HAP-1 (cell line): ENCODE measurements at regions not wholly inside any gene's neighbourhood (a gene's known extent, or its start where the extent isn't known, plus 50 kb on each side); places are given as distances from the start of the nearest gene placed in this dataset.

Source experiments
- DNase-seq, 2 experiments: peaks; one replicate each; pipeline ENCODE4 v3.0.0-alpha.2; 2016 to 2020; ENCODE audit warnings: low spot score in 2 of 2
- H3K27me3 ChIP-seq: fragments of 250-450 bp; sonication (Bioruptor Pico); 2 replicates; pipeline ENCODE4 v1.5.1; 2020; ENCODE audit warnings: low read depth, mild to moderate bottlenecking, moderate library complexity
- H3K36me3 ChIP-seq: fragments of 250-450 bp; sonication (Bioruptor Pico); replicated peaks from 2 replicates; pipeline ENCODE4 v1.5.1; 2020; ENCODE audit warnings: mild to moderate bottlenecking
- H3K4me1 ChIP-seq: fragments of 250-450 bp; sonication (Bioruptor Pico); 2 replicates; pipeline ENCODE4 v1.5.1; 2020; ENCODE audit warnings: mild to moderate bottlenecking
- H3K4me3 ChIP-seq: fragments of 250-450 bp; sonication (Bioruptor Pico); 2 replicates; pipeline ENCODE4 v1.5.1; 2020; ENCODE audit warnings: mild to moderate bottlenecking, moderate library complexity
- H3K9me3 ChIP-seq: fragments of 250-450 bp; sonication (Bioruptor Pico); 2 replicates; pipeline ENCODE4 v1.5.1; 2020; ENCODE audit warnings: mild to moderate bottlenecking, moderate library complexity
- in situ Hi-C: fragments of 300-500 bp; cut with MboI; formaldehyde crosslinking; loops from 3 replicates; pipeline ENCODE4 v1.14.3; 2020; ENCODE audit warnings: low sequenced_read_pairs, inconsistent platforms, mixed read lengths

DNA sequence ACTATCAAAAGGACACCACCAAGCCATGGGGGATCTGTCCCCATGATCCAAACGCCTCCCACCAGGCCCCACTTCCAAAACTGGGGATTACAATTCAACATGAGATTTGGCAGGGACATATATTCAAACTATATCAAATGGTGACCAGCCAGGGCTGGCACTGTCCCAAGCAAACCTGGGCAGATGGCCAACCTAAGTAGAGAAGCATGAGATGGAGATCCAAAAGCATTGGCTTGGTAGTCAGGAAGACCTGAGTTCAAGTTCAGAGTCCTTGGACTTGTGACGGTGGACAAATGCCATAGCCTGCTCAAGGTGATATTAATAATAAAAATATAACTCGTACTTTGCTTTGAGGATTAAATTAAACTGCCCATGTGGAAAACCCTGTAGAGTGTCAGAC lies 79.2 kb upstream of the HS3ST1 start:
- Histone ChIP-seq H3K4me1 (no peaks in the 10 kb centered on the region), H3K36me3 (no peaks in the 10 kb centered on the region), H3K4me3 (no peak overlapping the region), H3K9me3 (no peaks in the 10 kb centered on the region), H3K27me3 (no peaks in the 10 kb centered on the region)
- no peak for DNase-seq
- in situ Hi-C loops: no loop called here

DNA sequence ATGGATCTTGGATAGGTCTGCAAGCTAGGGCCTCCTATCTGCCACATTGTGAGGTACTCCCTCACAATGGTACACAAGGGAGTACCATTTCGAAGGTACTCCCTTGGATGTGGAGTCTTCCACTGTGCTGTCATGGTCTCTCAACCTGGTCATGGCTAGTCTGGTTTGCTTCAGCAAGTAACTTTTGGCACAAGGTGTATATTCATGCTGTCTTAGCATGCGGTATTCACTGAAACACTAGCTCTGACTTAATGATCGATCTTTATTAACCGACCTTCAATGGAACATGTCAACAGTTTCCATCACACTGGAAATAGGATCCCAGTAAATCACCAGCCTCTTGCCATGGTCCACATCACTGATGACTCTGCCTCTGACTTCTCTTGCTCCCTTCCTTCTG lies 77.5 kb upstream of the HS3ST1 start:
- no peak for DNase-seq
- Histone ChIP-seq H3K27me3 (no peaks in the 10 kb centered on the region), H3K4me1 (no peaks in the 10 kb centered on the region), H3K9me3 (no peaks in the 10 kb centered on the region; the same call in 1 of the 2 replicates), H3K4me3 (no peak overlapping the region), H3K36me3 (no peaks in the 10 kb centered on the region)
- in situ Hi-C loops: no loop called here

DNA sequence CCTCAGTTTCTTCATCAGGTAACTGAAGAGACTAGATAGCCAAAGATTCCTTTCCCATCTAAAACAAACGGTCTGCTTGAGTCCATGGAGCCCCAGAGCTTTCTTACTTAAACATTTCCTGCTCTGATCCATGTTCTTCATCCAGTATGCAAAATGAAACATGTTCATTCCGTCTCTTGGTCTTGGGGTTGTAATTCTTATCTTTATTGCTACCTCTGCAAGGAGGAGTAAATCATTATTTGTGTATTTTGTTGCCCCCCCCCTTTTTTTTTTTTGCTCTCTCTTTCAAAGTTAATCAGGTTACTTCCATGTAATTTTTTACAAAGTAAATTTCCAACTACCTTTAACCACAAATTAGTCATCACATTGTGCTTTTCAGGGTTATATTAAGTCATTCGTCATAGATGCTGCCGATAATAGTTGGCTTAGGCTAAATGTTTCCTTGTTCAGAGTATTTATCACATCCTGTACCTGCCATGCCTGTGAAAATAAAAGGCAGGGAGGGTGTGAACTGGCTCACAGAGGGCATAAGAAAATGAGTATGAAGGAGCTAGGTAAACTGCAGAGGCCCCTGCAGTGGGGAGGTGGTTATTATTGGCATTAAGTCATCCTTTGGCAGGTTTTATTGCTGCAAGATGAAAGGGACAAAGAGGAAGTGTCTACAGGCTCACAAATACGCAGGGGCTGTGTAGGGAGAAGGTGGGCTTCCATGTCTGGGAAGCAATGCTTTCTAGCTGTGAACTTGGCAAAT lies 76.7 kb upstream of the HS3ST1 start:
- H3K36me3 ChIP-seq: no peaks in the 10 kb centered on the region
- H3K4me1 ChIP-seq: no peaks in the 10 kb centered on the region
- DNase-seq: no peak
- in situ Hi-C loops: no loop called here
- no peaks in the 10 kb centered on the region; the same call in 1 of the 2 replicates for H3K9me3 ChIP-seq
- no peaks in the 10 kb centered on the region for H3K27me3 ChIP-seq
- H3K4me3 ChIP-seq: no peak overlapping the region

DNA sequence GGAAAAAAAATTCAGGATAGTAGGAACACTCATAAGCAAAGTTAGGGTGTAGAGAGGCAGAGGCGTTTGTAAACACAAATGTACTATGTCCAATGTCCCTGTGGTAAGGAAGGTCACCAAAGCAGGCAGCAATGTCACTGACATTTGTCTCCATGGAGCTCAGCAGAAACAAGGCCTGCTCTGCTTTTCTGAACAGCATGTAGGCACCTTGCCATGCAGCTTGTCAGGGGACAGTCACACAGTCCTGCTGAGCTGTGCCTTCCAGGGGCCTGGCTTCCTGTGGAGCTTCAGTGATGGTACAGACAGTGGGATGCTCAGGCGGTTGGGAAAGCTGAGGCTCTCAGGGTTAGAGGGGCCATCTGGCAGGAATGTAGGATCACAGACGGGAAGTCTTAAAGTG lies 74.5 kb upstream of the HS3ST1 start:
- in situ Hi-C loops: no loop called here
- Histone ChIP-seq H3K27me3 (no peaks in the 10 kb centered on the region), H3K4me3 (no peak overlapping the region), H3K4me1 (no peaks in the 10 kb centered on the region), H3K36me3 (no peaks in the 10 kb centered on the region), H3K9me3 (no peaks in the 10 kb centered on the region; the same call in 1 of the 2 replicates)
- DNase-seq: no peak

DNA sequence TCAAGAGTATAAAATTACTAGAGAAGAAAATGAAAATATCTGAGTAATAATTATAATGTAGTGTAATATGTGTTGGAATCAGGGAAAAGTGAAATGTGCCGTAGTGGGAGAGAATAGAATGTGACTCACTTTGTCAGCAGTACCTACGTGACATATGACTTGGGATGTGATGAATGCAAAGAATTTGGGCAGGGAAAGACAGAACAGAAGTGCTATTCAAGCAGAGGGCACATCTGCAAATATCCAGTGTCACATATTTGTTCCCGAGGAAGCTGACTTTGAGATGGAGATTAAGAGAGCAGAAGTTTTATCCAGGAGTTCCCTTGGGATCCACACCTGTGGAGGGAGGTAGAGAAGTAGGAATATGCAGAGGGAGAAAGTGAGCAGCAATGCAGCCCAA lies 69.3 kb upstream of the HS3ST1 start:
- no peak for DNase-seq
- no peak overlapping the region for H3K4me3 ChIP-seq
- no peaks in the 10 kb centered on the region for H3K27me3 ChIP-seq
- no peaks in the 10 kb centered on the region; the same call in 1 of the 2 replicates for H3K9me3 ChIP-seq
- no peaks in the 10 kb centered on the region for H3K36me3 ChIP-seq
- H3K4me1 ChIP-seq: no peaks in the 10 kb centered on the region
- in situ Hi-C loops: no loop called here

DNA sequence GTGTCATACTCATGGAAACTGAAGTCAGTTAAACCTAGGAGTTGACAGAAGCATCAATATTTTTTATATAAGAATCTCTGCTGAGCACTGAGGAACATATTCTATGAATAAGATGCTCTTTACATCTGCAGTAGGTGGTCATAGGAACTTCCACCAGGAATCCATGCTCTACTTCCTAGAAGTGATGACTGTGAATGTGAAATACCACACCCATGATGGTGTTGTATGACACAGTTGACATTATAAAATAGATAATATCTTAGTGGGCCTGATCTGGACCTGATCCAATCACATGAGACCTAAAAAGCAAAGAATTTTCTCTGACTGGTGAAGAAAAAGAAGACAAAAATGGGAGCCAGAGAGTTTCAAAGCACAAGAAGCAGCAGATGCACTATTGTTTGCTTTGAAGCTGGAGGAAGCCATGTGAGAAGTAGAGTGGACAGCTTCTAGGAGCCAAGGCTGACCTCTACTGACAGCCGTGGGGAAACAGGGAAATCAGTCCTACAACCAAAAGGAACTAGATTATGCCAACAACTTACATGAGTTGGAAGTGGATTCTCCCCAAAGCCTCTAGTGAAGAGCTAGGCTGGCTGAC lies 68.6 kb upstream of the HS3ST1 start:
- Histone ChIP-seq H3K4me3 (no peak overlapping the region), H3K4me1 (no peaks in the 10 kb centered on the region), H3K27me3 (no peaks in the 10 kb centered on the region), H3K36me3 (no peaks in the 10 kb centered on the region), H3K9me3 (no peaks in the 10 kb centered on the region; the same call in 1 of the 2 replicates)
- in situ Hi-C loops: no loop called here
- no peak for DNase-seq

DNA sequence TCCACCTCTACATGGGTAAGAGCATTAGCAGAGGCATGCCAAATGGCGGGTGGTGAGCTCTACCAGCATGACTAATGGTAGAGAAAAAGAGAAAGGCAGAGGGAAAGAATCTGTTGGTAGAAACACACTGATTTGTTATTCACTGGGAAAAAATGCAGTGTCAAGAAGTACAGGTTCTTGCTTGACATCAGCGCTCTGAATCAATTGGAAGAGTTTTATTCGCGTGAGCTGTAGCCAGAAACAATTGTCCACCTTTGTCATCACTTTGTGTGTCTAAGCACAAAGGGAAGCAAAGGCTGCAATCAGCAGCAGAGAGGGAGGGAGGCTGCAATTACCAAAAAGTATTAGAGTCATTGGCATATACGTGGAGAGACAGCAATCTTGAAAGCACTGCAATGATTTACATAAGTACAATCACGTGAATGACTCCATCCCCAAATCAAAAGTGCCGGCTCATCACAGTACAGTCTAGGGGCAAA lies 67.7 kb upstream of the HS3ST1 start:
- no peak for DNase-seq
- in situ Hi-C loops: no loop called here
- no peaks in the 10 kb centered on the region; the same call in 1 of the 2 replicates for H3K9me3 ChIP-seq
- no peaks in the 10 kb centered on the region for H3K27me3 ChIP-seq
- no peaks in the 10 kb centered on the region for H3K36me3 ChIP-seq
- no peaks in the 10 kb centered on the region for H3K4me1 ChIP-seq
- no peak overlapping the region for H3K4me3 ChIP-seq

DNA sequence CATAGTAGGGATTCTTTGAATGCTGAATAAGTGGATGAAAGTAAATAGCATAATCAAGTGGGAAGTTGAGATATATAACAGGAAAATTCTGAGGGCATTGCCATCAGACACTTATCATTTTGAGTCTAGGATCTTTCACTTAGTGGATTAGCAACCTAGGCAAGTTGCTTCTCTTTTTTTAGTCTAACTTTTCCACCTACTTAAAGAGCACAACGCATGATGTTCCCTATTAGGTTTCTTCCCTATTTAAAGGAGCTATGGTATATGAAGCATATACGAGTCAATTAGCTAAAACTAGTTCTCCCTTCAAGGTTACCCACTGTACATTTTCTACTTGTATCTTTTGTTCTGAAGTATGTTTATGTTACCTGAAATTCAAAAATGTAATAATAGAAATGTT lies 67.1 kb upstream of the HS3ST1 start:
- no peaks in the 10 kb centered on the region for H3K36me3 ChIP-seq
- no peaks in the 10 kb centered on the region for H3K27me3 ChIP-seq
- no peak for DNase-seq
- in situ Hi-C loops: no loop called here
- H3K9me3 ChIP-seq: no peaks in the 10 kb centered on the region; the same call in 1 of the 2 replicates
- no peaks in the 10 kb centered on the region for H3K4me1 ChIP-seq
- no peak overlapping the region for H3K4me3 ChIP-seq

DNA sequence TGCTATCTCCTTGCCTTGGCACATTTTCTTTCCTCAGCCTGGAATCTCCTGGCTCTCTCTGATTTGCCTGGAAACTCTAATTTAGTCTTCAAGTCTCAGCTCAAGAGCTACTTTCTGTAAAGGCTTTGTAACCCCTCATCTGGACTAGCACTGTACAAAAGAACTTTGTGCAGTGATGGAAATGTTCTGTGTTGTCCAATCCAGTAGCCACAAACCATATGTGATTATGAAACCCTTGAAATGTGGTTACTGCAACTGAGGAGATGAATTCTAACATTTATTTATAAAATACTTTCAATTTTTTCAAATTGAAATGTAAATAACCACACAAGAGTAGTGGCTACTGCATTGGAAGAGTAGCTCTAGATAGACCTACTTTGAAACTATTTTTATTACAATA lies 66.6 kb upstream of the HS3ST1 start:
- Histone ChIP-seq H3K36me3 (no peaks in the 10 kb centered on the region), H3K9me3 (no peaks in the 10 kb centered on the region; the same call in 1 of the 2 replicates), H3K27me3 (no peaks in the 10 kb centered on the region), H3K4me1 (no peaks in the 10 kb centered on the region), H3K4me3 (no peak overlapping the region)
- in situ Hi-C loops: no loop called here
- no peak for DNase-seq

DNA sequence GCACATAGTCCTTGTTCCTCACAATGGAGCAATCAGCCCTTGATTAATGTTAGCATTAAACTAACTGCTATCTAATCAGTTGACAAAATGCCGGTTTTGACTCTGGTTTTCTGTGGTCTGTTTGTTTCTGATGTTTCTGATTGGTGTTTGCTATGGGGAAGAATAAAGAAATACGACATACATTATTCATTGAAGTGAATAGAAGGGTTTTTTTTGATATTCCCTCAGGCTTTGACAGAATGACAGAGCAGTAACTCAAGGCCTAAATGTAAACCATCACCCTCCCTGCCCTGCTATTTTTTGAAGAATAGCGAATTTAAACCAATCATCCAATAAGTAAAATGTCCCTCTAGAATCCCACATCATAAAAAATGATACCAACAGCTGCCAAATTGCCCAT lies 65.5 kb upstream of the HS3ST1 start:
- H3K36me3 ChIP-seq: no peaks in the 10 kb centered on the region
- no peaks in the 10 kb centered on the region; the same call in 1 of the 2 replicates for H3K9me3 ChIP-seq
- no peak overlapping the region for H3K4me3 ChIP-seq
- no peak for DNase-seq
- H3K4me1 ChIP-seq: no peaks in the 10 kb centered on the region
- H3K27me3 ChIP-seq: no peaks in the 10 kb centered on the region
- in situ Hi-C loops: no loop called here

DNA sequence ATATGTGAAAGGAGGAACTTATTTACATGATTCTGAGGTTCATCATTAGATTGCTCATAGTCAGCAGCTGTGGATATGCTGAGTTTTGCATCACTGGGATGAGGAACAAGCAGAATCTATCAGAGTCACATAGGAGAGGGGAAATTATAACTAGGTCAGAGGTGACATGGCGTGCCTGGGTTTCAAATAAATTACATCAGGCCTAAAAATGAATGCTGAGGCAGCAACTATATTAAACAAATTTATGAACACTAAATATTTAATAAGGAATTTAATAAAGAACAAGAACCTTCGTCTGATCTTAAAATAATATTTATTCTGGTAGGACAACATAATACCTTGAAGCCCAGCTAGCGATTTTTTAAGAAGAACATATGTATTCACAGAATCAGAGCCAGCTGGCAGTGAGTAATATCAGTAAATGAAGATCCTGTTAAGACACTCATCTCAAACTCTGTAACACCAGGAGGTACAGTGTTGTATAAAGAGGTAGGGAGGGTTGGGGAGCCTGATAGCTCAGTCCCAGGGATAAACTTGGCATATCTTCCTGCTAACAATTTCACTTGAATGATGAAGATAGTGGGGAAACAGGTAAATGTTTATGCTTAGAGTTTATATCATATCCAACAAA lies 60.9 kb upstream of the HS3ST1 start:
- DNase-seq: no peak
- H3K9me3 ChIP-seq: no peaks in the 10 kb centered on the region
- no peaks in the 10 kb centered on the region for H3K36me3 ChIP-seq
- H3K27me3 ChIP-seq: no peaks in the 10 kb centered on the region
- no peaks in the 10 kb centered on the region for H3K4me1 ChIP-seq
- in situ Hi-C loops: no loop called here
- no peak overlapping the region for H3K4me3 ChIP-seq

DNA sequence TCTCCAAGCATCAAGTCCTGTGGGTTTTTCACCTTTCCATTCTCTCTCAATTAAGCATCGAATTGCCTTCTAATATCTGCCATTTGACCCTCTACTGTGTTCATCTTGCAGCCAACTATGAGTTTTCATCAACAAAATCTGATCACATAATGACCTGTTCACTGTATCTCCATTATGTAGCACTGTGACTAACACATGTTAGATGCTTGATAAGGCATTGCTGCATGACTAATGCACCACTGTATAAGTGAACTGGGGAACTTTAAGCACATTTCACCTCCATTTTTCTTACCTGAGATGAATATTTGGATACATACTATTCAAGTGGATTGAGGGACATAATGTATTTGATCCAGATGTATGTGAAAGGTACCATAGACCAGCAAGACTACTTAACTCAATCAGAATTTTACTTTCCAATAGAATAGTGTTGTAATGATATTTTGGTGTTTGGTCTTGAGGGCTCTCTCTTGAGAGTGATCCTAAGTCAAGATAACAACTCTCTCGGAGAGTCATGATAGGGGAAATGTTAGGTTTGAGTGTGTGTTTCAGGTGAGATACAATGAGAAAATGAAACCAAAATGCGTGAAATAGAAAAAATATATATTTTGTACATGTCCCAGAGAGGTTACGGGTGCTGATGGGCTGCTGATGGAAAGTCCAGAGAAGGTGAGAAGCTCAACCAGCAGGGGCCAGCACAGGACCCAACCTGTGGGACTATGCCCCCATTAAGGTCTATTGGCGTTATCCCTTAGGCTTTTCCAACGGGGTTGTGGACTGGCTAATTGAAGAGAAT lies 60.2 kb upstream of the HS3ST1 start:
- Histone ChIP-seq H3K27me3 (no peaks in the 10 kb centered on the region), H3K36me3 (no peaks in the 10 kb centered on the region), H3K9me3 (no peaks in the 10 kb centered on the region), H3K4me3 (no peak overlapping the region), H3K4me1 (no peaks in the 10 kb centered on the region)
- no peak for DNase-seq
- in situ Hi-C loops: no loop called here

DNA sequence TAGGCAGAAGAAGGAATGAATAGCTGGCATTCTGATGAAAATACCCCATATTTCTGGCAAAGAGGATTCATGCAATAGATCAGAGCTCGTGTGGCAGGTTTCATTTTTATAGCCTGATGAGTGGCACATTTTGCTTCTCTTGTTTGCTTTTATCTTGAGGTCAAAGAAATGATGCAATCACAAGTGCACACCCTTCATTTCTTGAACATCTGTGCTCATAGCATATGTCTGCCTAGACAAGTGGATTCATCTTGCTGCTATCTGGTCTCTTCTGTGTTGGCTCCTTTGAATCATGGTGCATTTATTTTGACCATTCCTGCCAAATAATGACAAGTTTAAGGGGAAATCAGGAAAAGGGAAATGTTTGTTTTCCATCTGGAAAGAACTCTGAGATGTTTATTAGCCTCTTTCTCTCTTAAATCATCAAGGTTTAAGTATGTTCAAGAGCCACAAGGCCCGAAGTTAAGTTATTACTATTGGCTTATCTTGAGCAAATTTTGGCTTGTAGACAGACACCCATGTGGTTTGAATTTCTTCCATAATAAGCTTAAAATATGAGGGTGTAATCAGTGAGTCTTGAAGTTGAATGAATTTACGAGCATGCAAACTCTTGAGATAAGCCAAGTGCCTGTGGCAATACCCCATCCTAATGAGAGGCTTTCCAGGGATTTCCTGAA lies 59.3 kb upstream of the HS3ST1 start:
- no peak for DNase-seq
- in situ Hi-C loops: no loop called here
- Histone ChIP-seq H3K4me1 (no peaks in the 10 kb centered on the region), H3K27me3 (no peaks in the 10 kb centered on the region), H3K9me3 (no peaks in the 10 kb centered on the region), H3K4me3 (no peak overlapping the region), H3K36me3 (no peaks in the 10 kb centered on the region)
